ENCODE measurements at regions not wholly inside any gene's neighbourhood (a gene's known extent, or its start where the extent isn't known, plus 50 kb on each side); places are given as distances from the start of the nearest gene placed in this dataset.

- no peaks in the 10 kb centered on the region for H3K36me3 ChIP-seq (ENCODE audit: control insufficient read depth, insufficient read depth, low read length)
- H3K27me3 ChIP-seq (ENCODE audit: control insufficient read depth, insufficient read depth, low read length), result peaks cover 9% of the 10 kb centered on the region
- H2AFZ ChIP-seq (ENCODE audit: low read length), result no peak overlapping the region
- H3K4me2 ChIP-seq (ENCODE audit: extremely low read depth, insufficient read depth, low read length), result no peak overlapping the region
- H3K4me1 ChIP-seq (ENCODE audit: control insufficient read depth, extremely low read depth, insufficient read depth, low read length), result no peaks in the 10 kb centered on the region
- no peaks in the 10 kb centered on the region for H4K20me1 ChIP-seq (ENCODE audit: control insufficient read depth, extremely low read depth, insufficient read depth, low read length)
- DNase-seq (ENCODE audit: low read depth in 2 of 2), result no peak
- no peaks in the 10 kb centered on the region for H3K9me3 ChIP-seq (ENCODE audit: control insufficient read depth, insufficient read depth, low read depth, low read length)
- no peak overlapping the region for H3K27ac ChIP-seq (ENCODE audit: insufficient read depth, low read length)
- H3K79me2 ChIP-seq (ENCODE audit: control insufficient read depth, insufficient read depth, low read length), result no peaks in the 10 kb centered on the region
- H3K4me3 ChIP-seq (replicated peaks in 1 of 4; ENCODE audit: control extremely low read depth in 1 of 4, insufficient read depth in 1 of 4, low read depth in 3 of 4, low read length in 4 of 4), result no peak overlapping the region
- TF ChIP-seq EZH2 (IDR thresholded peaks at IDR 0.05; ENCODE audit: low read length, missing control alignments) (no peak), CTCF (conservative IDR thresholded peaks at IDR 0.05 in 1 of 2, IDR thresholded peaks at IDR 0.05 in 1 of 2; ENCODE audit: low read depth in 1 of 2, low read length in 2 of 2) (no peak)
- no peak overlapping the region for H3K9ac ChIP-seq (ENCODE audit: insufficient read depth, low read length)
Measured at GRCh38 chr1:25003000-25003399, 72.9 kb upstream of the RUNX3 start.

- no peak overlapping the region for H2AFZ ChIP-seq (ENCODE audit: low read length)
Measured at GRCh38 chr1:25001125-25001915, 71.2 kb upstream of the RUNX3 start.

GRCh38 chr1:24999906-25000305, 69.8 kb upstream of the RUNX3 start:
- Histone ChIP-seq H4K20me1 (ENCODE audit: control insufficient read depth, extremely low read depth, insufficient read depth, low read length) (no peaks in the 10 kb centered on the region), H3K4me3 (replicated peaks in 1 of 4; ENCODE audit: control extremely low read depth in 1 of 4, insufficient read depth in 1 of 4, low read depth in 3 of 4, low read length in 4 of 4) (no peak overlapping the region), H3K4me2 (ENCODE audit: extremely low read depth, insufficient read depth, low read length) (no peak overlapping the region), H3K79me2 (ENCODE audit: control insufficient read depth, insufficient read depth, low read length) (no peaks in the 10 kb centered on the region), H3K9me3 (ENCODE audit: control insufficient read depth, insufficient read depth, low read depth, low read length) (no peaks in the 10 kb centered on the region), H3K9ac (ENCODE audit: insufficient read depth, low read length) (no peak overlapping the region), H2AFZ (ENCODE audit: low read length) (no peak overlapping the region), H3K36me3 (ENCODE audit: control insufficient read depth, insufficient read depth, low read length) (no peaks in the 10 kb centered on the region), H3K4me1 (ENCODE audit: control insufficient read depth, extremely low read depth, insufficient read depth, low read length) (no peaks in the 10 kb centered on the region), H3K27ac (ENCODE audit: insufficient read depth, low read length) (no peak overlapping the region), H3K27me3 (ENCODE audit: control insufficient read depth, insufficient read depth, low read length) (no peaks in the 10 kb centered on the region)
- no peak for DNase-seq (ENCODE audit: low read depth in 2 of 2)
- TF ChIP-seq CTCF (conservative IDR thresholded peaks at IDR 0.05 in 1 of 2, IDR thresholded peaks at IDR 0.05 in 1 of 2; ENCODE audit: low read depth in 1 of 2, low read length in 2 of 2) (no peak), EZH2 (IDR thresholded peaks at IDR 0.05; ENCODE audit: low read length, missing control alignments) (no peak)

More at GRCh38 chr1:25001125-25001915, 71.2 kb upstream of the RUNX3 start:
- no peak for TF ChIP-seq CTCF (conservative IDR thresholded peaks at IDR 0.05 in 1 of 2, IDR thresholded peaks at IDR 0.05 in 1 of 2; ENCODE audit: low read depth in 1 of 2, low read length in 2 of 2)
- TF ChIP-seq EZH2 (IDR thresholded peaks at IDR 0.05; ENCODE audit: low read length, missing control alignments), result no peak
- Histone ChIP-seq H4K20me1 (ENCODE audit: control insufficient read depth, extremely low read depth, insufficient read depth, low read length) (no peaks in the 10 kb centered on the region), H3K4me3 (replicated peaks in 1 of 4; ENCODE audit: control extremely low read depth in 1 of 4, insufficient read depth in 1 of 4, low read depth in 3 of 4, low read length in 4 of 4) (no peak overlapping the region), H3K4me2 (ENCODE audit: extremely low read depth, insufficient read depth, low read length) (no peak overlapping the region), H3K9me3 (ENCODE audit: control insufficient read depth, insufficient read depth, low read depth, low read length) (no peaks in the 10 kb centered on the region), H3K4me1 (ENCODE audit: control insufficient read depth, extremely low read depth, insufficient read depth, low read length) (no peaks in the 10 kb centered on the region), H3K27me3 (ENCODE audit: control insufficient read depth, insufficient read depth, low read length) (peaks cover 3% of the 10 kb centered on the region), H3K9ac (ENCODE audit: insufficient read depth, low read length) (no peak overlapping the region), H3K27ac (ENCODE audit: insufficient read depth, low read length) (no peak overlapping the region), H3K36me3 (ENCODE audit: control insufficient read depth, insufficient read depth, low read length) (no peaks in the 10 kb centered on the region), H3K79me2 (ENCODE audit: control insufficient read depth, insufficient read depth, low read length) (no peaks in the 10 kb centered on the region)
- no peak for DNase-seq (ENCODE audit: low read depth in 2 of 2)
